SK-N-SH (cell line): ENCODE measurements at regions not wholly inside any gene's neighbourhood (a gene's known extent, or its start where the extent isn't known, plus 50 kb on each side); places are given as distances from the start of the nearest gene placed in this dataset.

Experiments used
- CTCF ChIA-PET: fragments of 300-600, 350-600 bp; formaldehyde crosslinking; extraction: SDS; loops from one replicate; lab custom pipeline; 2021; lab: Yijun Ruan, JAX
- POLR2A ChIA-PET: fragments of 350-600 bp; sonication (Branson Sonifier 250); formaldehyde crosslinking; extraction: SDS; loops from one replicate; lab custom pipeline; 2020; ENCODE audit warnings: antibody characterized with exemption, inconsistent platforms; lab: Yijun Ruan, JAX
- DNase-seq: peaks from one replicate; pipeline ENCODE4 v3.0.0; 2012
- H2AFZ ChIP-seq: fragments of 200-600 bp; sonication (generic); 2 replicates; pipeline ENCODE4 v1.8.1; 2016; ENCODE audit warnings: antibody characterized with exemption, mild to moderate bottlenecking, low read depth
- H3F3A ChIP-seq: fragments of 200-600 bp; sonication (generic); replicated peaks from 2 replicates; pipeline ENCODE3; 2016; ENCODE audit warnings: antibody characterized with exemption, mild to moderate bottlenecking; ENCODE audit not compliant: insufficient read depth
- H3K27ac ChIP-seq, 2 experiments: fragments of 200-500 bp in 1 of 2; fragments of 200-600 bp in 1 of 2; sonication (Bioruptor generic) in 1 of 2; sonication (generic), shearing (Covaris generic) in 1 of 2; 2 replicates each; pipeline versions ENCODE4 v1.5.1 to v1.6.1; 2014 to 2016; ENCODE audit warnings: low read depth in 2 of 2, inconsistent platforms in 1 of 2, low read length in 1 of 2, mild to moderate bottlenecking in 1 of 2, mixed read lengths in 1 of 2
- H3K27me3 ChIP-seq: fragments of 200-600 bp; sonication (generic), shearing (Covaris generic); 2 replicates; pipeline ENCODE4 v1.6.1; 2016; ENCODE audit warnings: mixed run types; ENCODE audit not compliant: insufficient read depth
- H3K36me3 ChIP-seq, 2 experiments: fragments of 200-500 bp in 1 of 2; fragments of 200-600 bp in 1 of 2; sonication (Bioruptor generic) in 1 of 2; sonication (generic) in 1 of 2; replicated peaks in 1 of 2; 2 replicates each; pipeline versions ENCODE3 to v1.5.1; 2014 to 2016; ENCODE audit warnings: low read length in 1 of 2, mild to moderate bottlenecking in 1 of 2; ENCODE audit not compliant: insufficient read depth in 2 of 2, control insufficient read depth in 1 of 2
- H3K4me1 ChIP-seq, 2 experiments: fragments of 200-500 bp in 1 of 2; fragments of 200-600 bp in 1 of 2; sonication (Bioruptor generic) in 1 of 2; sonication (generic), shearing (Covaris generic) in 1 of 2; 2 replicates each; pipeline versions ENCODE4 v1.5.1 to v1.6.1; 2014 to 2016; ENCODE audit warnings: low read depth in 1 of 2, low read length in 1 of 2, mixed run types in 1 of 2; ENCODE audit not compliant: insufficient read depth in 2 of 2, control insufficient read depth in 1 of 2
- H3K4me2 ChIP-seq: fragments of 200-600 bp; sonication (generic), shearing (Covaris generic); 2 replicates; pipeline ENCODE4 v1.6.1; 2017; ENCODE audit warnings: mixed run types
- H3K4me3 ChIP-seq, 2 experiments: fragments of 200-500 bp in 1 of 2; fragments of 200-600 bp in 1 of 2; sonication (Bioruptor generic) in 1 of 2; sonication (generic), shearing (Covaris generic) in 1 of 2; 2 replicates each; pipeline versions ENCODE4 v1.5.1 to v1.8.1; 2014 to 2016; ENCODE audit warnings: low read depth in 2 of 2, inconsistent platforms in 1 of 2, low read length in 1 of 2, mild to moderate bottlenecking in 1 of 2, mixed read lengths in 1 of 2, moderate library complexity in 1 of 2
- H3K79me2 ChIP-seq: fragments of 200-600 bp; sonication (generic); 2 replicates; pipeline ENCODE4 v1.8.1; 2017; ENCODE audit warnings: mild to moderate bottlenecking; ENCODE audit not compliant: insufficient read depth
- H3K9ac ChIP-seq: fragments of 200-600 bp; sonication (generic); 2 replicates; pipeline ENCODE4 v1.6.1; 2017; ENCODE audit warnings: mixed run types
- H3K9me2 ChIP-seq: fragments of 200-600 bp; sonication (generic); 2 replicates; pipeline ENCODE4 v1.6.1; 2017; ENCODE audit warnings: mixed run types
- H3K9me3 ChIP-seq: fragments of 200-600 bp; sonication (generic); 2 replicates; pipeline ENCODE4 v1.6.1; 2017; ENCODE audit warnings: mixed run types, mild to moderate bottlenecking, moderate library complexity
- H4K20me1 ChIP-seq: fragments of 200-600 bp; sonication (generic); 2 replicates; pipeline ENCODE4 v1.6.1; 2017; ENCODE audit warnings: mild to moderate bottlenecking, mixed run types; ENCODE audit not compliant: insufficient read depth
- CHD2 ChIP-seq: fragments of 150-350 bp; IDR thresholded peaks from 2 replicates; pipeline ENCODE4 v1.6.1; 2018; ENCODE audit warnings: low read length; ENCODE audit not compliant: partially characterized antibody
- EP300 ChIP-seq, 2 experiments: IDR thresholded peaks; 2 replicates each; pipeline versions ENCODE4 v1.4.0 to v1.6.1; 2012; ENCODE audit warnings: borderline replicate concordance in 1 of 2, low read depth in 1 of 2, low read length in 1 of 2
- EZH2phosphoT487 ChIP-seq: fragments of 200-600 bp; sonication (generic); IDR thresholded peaks from 2 replicates; pipeline ENCODE4 v1.6.1; 2017; ENCODE audit warnings: low read depth, mixed run types, mild to moderate bottlenecking, antibody characterized with exemption, moderate library complexity, borderline replicate concordance
- MEF2A ChIP-seq: IDR thresholded peaks from 2 replicates; pipeline ENCODE4 v1.4.0; 2012; ENCODE audit warnings: low read depth, borderline replicate concordance
- NFIC ChIP-seq: IDR thresholded peaks from 2 replicates; pipeline ENCODE4 v1.4.0; 2012; ENCODE audit warnings: borderline replicate concordance
- POLR2AphosphoS5 ChIP-seq: IDR thresholded peaks from 2 replicates; pipeline ENCODE4 v1.6.1; 2012; ENCODE audit warnings: low read depth, low read length
- RAD21 ChIP-seq: IDR thresholded peaks from 2 replicates; pipeline ENCODE4 v1.6.1; 2012; ENCODE audit warnings: mild to moderate bottlenecking, low read length
- RCOR1 ChIP-seq: fragments of 150-350 bp; IDR thresholded peaks from 2 replicates; pipeline ENCODE4 v1.6.1; 2017; ENCODE audit warnings: antibody characterized with exemption, low read length
- TCF12 ChIP-seq: IDR thresholded peaks from 2 replicates; pipeline ENCODE4 v1.4.0; 2012
- YY1 ChIP-seq: IDR thresholded peaks from 2 replicates; pipeline ENCODE4 v1.4.0; 2012; ENCODE audit warnings: low read depth, mild to moderate bottlenecking
- WGBS: methylation state at CpG from one replicate; pipeline ENCODE4 v1.1.6; 2017; ENCODE audit warnings: low lambda C conversion rate; 5-methylcytosine and 5-hydroxymethylcytosine counted together
- TF ChIP-seq, protein P1 (sequence below): fragments of 150-350 bp; IDR thresholded peaks from 2 replicates; pipeline ENCODE4 v1.6.1; 2016; ENCODE audit warnings: mild to moderate bottlenecking, low read depth, low read length
- TF ChIP-seq, protein P2 (sequence below): IDR thresholded peaks from 2 replicates; pipeline ENCODE4 v1.4.0; 2012; ENCODE audit warnings: low read depth
- TF ChIP-seq, protein P3 (sequence below): IDR thresholded peaks from 2 replicates; pipeline ENCODE4 v1.4.0; 2012; ENCODE audit warnings: low read depth, borderline replicate concordance
- TF ChIP-seq, protein P4 (sequence below): IDR thresholded peaks from 2 replicates; pipeline ENCODE4 v1.6.1; 2012; ENCODE audit warnings: mild to moderate bottlenecking, low read depth, low read length, moderate library complexity

DNA sequence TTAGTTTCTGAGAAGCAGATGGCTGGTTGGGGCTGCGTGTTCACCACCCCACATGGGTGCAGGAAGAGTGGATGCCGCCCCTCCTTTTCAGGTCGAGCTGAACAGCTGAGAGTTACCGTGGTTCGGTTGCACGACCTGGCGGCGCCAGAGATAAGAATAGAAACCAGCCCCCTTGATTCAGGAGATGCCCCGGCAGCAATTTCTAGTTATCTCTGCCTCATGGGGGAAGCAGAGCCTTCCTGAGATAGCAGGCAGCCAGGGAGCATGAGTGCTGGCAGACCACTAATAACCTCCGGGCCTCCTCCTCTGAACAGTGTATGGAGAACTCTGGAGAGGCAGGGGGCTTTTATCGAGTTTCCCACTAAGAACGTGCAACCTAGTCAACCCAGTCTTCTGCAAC lies 177.8 kb downstream of the NSG2 start (continued):
- TF ChIP-seq RCOR1 (peak; percentile 63), YY1 (no peak), CHD2 (peak; percentile 49), EP300 (IDR thresholded peaks at IDR 0.05; ENCODE audit: borderline replicate concordance in 1 of 2, low read depth in 1 of 2, low read length in 1 of 2) (peak; percentile 37 to 91; a peak in 3 of 4 replicates), TCF12 (peak; percentile 43), RAD21 (peak; percentile 67)
- TF ChIP-seq, protein P1, sequence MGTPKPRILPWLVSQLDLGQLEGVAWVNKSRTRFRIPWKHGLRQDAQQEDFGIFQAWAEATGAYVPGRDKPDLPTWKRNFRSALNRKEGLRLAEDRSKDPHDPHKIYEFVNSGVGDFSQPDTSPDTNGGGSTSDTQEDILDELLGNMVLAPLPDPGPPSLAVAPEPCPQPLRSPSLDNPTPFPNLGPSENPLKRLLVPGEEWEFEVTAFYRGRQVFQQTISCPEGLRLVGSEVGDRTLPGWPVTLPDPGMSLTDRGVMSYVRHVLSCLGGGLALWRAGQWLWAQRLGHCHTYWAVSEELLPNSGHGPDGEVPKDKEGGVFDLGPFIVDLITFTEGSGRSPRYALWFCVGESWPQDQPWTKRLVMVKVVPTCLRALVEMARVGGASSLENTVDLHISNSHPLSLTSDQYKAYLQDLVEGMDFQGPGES = no peak
- TF ChIP-seq, all 33 proteins: peak for 8

DNA sequence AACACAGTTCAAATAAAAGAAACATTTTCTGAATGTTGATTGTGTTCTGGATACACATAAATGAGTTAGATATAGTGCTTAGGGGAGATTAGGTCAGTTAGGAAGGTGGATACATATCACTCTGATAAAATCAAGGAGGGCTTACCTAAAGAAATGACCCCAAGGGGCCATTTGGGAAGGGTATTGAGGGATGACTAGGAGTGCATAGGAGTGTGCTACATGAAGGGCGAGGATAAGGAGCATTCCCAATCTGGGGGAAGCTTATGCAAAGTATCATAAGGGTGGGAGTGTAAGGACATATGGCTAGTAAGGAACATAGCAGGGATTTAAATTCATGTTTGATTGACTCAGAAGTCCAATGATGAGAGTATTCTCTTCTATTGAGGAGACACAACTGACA lies 183.6 kb downstream of the NSG2 start:
- CTCF ChIA-PET = interaction anchor here (1.0 to 5.4 kb wide), 2 partner anchors 14 to 83 kb away, joined by 4 to 29 read pairs; no protein-coding TSS in a partner anchor
- POLR2A ChIA-PET = no interaction called here

More for the DNA sequence above, 183.6 kb downstream of the NSG2 start:
- H3K9me3 ChIP-seq = no peaks in the 10 kb centered on the region
- H3K9me2 ChIP-seq = no peaks in the 10 kb centered on the region
- H3F3A ChIP-seq = peaks cover 12% of the 10 kb centered on the region
- 70% methylated on average over 1 of the region's 1 CpG for WGBS
- H2AFZ ChIP-seq = no peak overlapping the region
- H3K36me3 ChIP-seq = no peaks in the 10 kb centered on the region
- no peak overlapping the region for H3K9ac ChIP-seq
- no peak for DNase-seq
- no peaks in the 10 kb centered on the region for H3K27me3 ChIP-seq
- H3K4me2 ChIP-seq = no peak overlapping the region
- H3K27ac ChIP-seq = peak overlapping the region; percentile 7 to 50; a peak in 3 of 4 replicates
- H3K4me3 ChIP-seq = no peak overlapping the region
- H3K79me2 ChIP-seq = no peaks in the 10 kb centered on the region
- TF ChIP-seq MEF2A = no peak
- TF ChIP-seq NFIC = no peak
- TF ChIP-seq, protein P2, sequence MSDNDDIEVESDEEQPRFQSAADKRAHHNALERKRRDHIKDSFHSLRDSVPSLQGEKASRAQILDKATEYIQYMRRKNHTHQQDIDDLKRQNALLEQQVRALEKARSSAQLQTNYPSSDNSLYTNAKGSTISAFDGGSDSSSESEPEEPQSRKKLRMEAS = no peak
- no peak for TF ChIP-seq YY1
- no peak for TF ChIP-seq EZH2phosphoT487
- TF ChIP-seq, protein P3, sequence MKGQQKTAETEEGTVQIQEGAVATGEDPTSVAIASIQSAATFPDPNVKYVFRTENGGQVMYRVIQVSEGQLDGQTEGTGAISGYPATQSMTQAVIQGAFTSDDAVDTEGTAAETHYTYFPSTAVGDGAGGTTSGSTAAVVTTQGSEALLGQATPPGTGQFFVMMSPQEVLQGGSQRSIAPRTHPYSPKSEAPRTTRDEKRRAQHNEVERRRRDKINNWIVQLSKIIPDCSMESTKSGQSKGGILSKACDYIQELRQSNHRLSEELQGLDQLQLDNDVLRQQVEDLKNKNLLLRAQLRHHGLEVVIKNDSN = no peak
- no peak for TF ChIP-seq POLR2AphosphoS5
- TF ChIP-seq, protein P4, sequence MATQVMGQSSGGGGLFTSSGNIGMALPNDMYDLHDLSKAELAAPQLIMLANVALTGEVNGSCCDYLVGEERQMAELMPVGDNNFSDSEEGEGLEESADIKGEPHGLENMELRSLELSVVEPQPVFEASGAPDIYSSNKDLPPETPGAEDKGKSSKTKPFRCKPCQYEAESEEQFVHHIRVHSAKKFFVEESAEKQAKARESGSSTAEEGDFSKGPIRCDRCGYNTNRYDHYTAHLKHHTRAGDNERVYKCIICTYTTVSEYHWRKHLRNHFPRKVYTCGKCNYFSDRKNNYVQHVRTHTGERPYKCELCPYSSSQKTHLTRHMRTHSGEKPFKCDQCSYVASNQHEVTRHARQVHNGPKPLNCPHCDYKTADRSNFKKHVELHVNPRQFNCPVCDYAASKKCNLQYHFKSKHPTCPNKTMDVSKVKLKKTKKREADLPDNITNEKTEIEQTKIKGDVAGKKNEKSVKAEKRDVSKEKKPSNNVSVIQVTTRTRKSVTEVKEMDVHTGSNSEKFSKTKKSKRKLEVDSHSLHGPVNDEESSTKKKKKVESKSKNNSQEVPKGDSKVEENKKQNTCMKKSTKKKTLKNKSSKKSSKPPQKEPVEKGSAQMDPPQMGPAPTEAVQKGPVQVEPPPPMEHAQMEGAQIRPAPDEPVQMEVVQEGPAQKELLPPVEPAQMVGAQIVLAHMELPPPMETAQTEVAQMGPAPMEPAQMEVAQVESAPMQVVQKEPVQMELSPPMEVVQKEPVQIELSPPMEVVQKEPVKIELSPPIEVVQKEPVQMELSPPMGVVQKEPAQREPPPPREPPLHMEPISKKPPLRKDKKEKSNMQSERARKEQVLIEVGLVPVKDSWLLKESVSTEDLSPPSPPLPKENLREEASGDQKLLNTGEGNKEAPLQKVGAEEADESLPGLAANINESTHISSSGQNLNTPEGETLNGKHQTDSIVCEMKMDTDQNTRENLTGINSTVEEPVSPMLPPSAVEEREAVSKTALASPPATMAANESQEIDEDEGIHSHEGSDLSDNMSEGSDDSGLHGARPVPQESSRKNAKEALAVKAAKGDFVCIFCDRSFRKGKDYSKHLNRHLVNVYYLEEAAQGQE = no peak
- H4K20me1 ChIP-seq = no peaks in the 10 kb centered on the region
- peaks cover 0 to 22% of the 10 kb centered on the region in 2 experiments; a peak in 2 of 4 replicates for H3K4me1 ChIP-seq
